ENCODE measurements at regions not wholly inside any gene's neighbourhood (a gene's known extent, or its start where the extent isn't known, plus 50 kb on each side); places are given as distances from the start of the nearest gene placed in this dataset.

GRCh38 chr6:9173229-9173628 is 737.9 kb upstream of the SLC35B3 start:
- H3K4me3 ChIP-seq (ENCODE audit: control insufficient read depth, low read depth, low read length) = no peak overlapping the region
- TF ChIP-seq CTCF (conservative IDR thresholded peaks at IDR 0.05; ENCODE audit: control insufficient read depth, insufficient read depth, low read depth, low read length) = no peak
- no peak for DNase-seq (ENCODE audit: low read depth)

- DNase-seq (ENCODE audit: low read depth) = no peak
- TF ChIP-seq CTCF (conservative IDR thresholded peaks at IDR 0.05; ENCODE audit: control insufficient read depth, insufficient read depth, low read depth, low read length) = no peak
- H3K4me3 ChIP-seq (ENCODE audit: control insufficient read depth, low read depth, low read length) = no peak overlapping the region
These were observed 736.8 kb upstream of the SLC35B3 start for GRCh38 chr6:9172096-9172495.

DNA sequence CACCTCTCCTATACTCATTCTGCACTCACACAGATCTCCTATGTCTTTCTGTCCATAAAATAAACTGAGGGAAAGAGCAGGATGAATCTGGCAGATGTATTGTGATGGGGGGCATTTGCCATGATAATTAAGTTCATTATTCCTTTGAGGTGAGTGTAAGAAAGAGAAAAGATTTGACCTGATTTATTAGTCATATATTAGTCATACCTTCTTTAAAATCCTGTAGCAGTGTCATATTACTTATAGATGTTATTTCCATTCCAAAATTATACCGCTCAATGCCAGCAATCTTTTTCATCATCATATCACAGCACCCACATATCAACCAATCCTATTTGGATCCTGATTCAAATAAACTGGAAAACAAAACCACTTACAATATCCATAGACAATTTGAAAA is 733.3 kb upstream of the SLC35B3 start:
- H3K4me3 ChIP-seq (ENCODE audit: control insufficient read depth, low read depth, low read length) = no peak overlapping the region
- no peak for TF ChIP-seq CTCF (conservative IDR thresholded peaks at IDR 0.05; ENCODE audit: control insufficient read depth, insufficient read depth, low read depth, low read length)
- no peak for DNase-seq (ENCODE audit: low read depth)

DNA sequence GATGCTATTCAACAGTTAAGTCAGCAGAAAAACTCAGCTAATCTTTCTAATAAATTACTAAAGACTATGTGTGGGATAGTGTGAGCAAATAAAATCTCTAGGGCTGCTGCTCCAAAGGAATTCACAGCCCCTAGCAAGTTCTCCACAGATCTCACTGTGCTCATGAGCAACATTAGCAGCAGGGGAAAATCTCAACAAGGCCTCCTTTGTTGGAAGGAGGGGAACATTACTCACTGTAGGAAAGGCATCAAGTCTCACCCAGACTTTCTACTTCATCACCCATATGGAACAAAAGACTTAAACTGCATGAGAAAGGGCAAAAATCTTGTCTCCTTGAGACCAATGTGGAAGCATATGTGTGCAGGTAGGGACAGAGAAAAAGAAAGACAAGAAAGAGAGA is 726.4 kb upstream of the SLC35B3 start:
- no peak overlapping the region for H3K4me3 ChIP-seq (ENCODE audit: control insufficient read depth, low read depth, low read length)
- no peak for DNase-seq (ENCODE audit: low read depth)
- TF ChIP-seq CTCF (conservative IDR thresholded peaks at IDR 0.05; ENCODE audit: control insufficient read depth, insufficient read depth, low read depth, low read length) = no peak

- no peak for TF ChIP-seq CTCF (conservative IDR thresholded peaks at IDR 0.05; ENCODE audit: control insufficient read depth, insufficient read depth, low read depth, low read length)
- DNase-seq (ENCODE audit: low read depth) = no peak
- no peak overlapping the region for H3K4me3 ChIP-seq (ENCODE audit: control insufficient read depth, low read depth, low read length)
These were observed 723.7 kb upstream of the SLC35B3 start for GRCh38 chr6:9159051-9159450.

DNA sequence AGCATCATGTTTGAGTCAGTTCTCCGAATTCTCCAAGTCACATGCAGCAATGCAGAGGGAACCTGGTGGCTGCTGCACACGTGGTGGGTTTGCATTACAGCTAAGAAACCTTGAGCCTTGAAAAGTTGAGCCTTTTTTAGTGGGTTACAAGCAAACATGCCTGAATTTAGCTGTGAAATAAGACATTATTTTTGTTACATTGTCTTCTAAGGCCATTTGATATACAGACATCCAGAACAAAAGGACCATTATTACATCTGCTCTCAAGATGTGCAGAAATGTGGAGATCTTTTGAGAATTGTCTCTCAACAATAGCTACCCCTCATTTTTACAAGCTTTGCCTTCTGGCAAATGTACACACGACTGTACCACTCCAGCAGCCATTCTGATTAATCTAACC is 720.5 kb upstream of the SLC35B3 start:
- no peak for TF ChIP-seq CTCF (conservative IDR thresholded peaks at IDR 0.05; ENCODE audit: control insufficient read depth, insufficient read depth, low read depth, low read length)
- no peak overlapping the region for H3K4me3 ChIP-seq (ENCODE audit: control insufficient read depth, low read depth, low read length)
- DNase-seq (ENCODE audit: low read depth) = no peak

GRCh38 chr6:9143140-9143539 is 707.8 kb upstream of the SLC35B3 start:
- no peak for TF ChIP-seq CTCF (conservative IDR thresholded peaks at IDR 0.05; ENCODE audit: control insufficient read depth, insufficient read depth, low read depth, low read length)
- DNase-seq (ENCODE audit: low read depth) = no peak
- no peak overlapping the region for H3K4me3 ChIP-seq (ENCODE audit: control insufficient read depth, low read depth, low read length)
